GM19467 (cell line): ENCODE measurements at regions not wholly inside any gene's neighbourhood (a gene's known extent, or its start where the extent isn't known, plus 50 kb on each side); places are given as distances from the start of the nearest gene placed in this dataset.

ENCODE experiments used
- ATAC-seq: cut with Tn5 transposase; IDR thresholded peaks from one replicate; pipeline ENCODE4 v1.9.1; 2021; ENCODE audit warnings: mild to moderate bottlenecking, moderate library complexity; ENCODE audit not compliant: unreplicated experiment

GRCh38 chr21:27448960-27449359 lies 482.1 kb upstream of the ADAMTS5 start:
- ATAC-seq: no peak

DNA sequence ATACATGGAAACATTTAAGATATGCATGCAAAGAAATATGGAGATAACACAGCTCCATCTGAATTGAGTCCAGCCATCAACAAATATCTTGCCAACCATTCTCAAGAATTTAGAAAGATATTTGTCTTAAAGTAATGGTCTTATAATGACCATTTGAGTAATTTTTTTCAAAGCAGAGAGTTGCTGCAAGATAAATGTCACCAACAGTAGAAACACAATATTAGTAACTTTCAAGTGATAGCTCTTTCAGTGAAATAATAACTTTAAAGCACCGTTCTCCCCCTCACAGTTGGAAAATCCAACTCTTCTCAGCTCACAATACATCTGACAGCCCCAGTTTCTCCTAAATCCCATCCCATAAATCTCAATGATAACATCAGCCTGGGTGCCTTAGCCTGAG lies 481.0 kb upstream of the ADAMTS5 start:
- no peak for ATAC-seq

- no peak for ATAC-seq
Measured at GRCh38 chr21:27429710-27430341, 462.9 kb upstream of the ADAMTS5 start.

DNA sequence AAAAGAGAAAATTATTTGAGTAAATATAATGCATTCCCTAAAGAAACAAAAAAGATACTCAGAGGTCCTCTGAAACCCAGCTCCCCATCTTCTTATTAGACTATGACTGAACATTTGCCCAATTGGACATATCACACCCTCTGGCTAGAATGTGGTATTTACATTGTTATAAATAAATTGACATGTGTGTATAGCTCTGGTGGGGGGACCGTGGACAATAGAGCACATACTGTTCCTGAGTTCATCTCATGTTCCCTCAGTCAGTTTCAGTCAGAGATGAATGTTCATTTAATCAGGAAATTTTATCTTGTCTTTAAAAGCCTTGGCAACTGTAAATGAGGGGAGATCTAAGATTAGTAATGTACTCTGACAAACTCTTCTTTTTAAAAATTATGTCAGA lies 459.3 kb upstream of the ADAMTS5 start:
- no peak for ATAC-seq

DNA sequence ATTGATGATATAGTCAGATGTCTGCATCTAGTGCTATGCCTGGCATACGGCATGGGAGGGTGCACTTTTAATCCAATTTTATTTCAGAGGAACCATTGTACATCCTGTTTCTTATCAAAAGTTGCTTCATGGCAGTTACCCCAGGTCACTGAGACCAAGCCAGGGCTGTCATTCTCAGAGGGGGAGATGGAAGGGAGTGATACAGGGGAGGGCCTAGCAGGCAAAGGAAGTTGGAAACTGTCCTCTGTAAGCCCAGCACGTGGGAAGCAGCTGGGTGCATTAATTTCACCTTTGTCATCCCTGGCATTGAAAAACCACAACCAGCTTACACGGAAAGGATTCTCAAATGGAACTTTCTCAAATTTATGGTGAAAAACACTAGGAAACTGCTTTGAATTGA lies 458.7 kb upstream of the ADAMTS5 start:
- ATAC-seq: no peak

- ATAC-seq: no peak
Measured at GRCh38 chr21:27425172-27425571, 458.3 kb upstream of the ADAMTS5 start.

DNA sequence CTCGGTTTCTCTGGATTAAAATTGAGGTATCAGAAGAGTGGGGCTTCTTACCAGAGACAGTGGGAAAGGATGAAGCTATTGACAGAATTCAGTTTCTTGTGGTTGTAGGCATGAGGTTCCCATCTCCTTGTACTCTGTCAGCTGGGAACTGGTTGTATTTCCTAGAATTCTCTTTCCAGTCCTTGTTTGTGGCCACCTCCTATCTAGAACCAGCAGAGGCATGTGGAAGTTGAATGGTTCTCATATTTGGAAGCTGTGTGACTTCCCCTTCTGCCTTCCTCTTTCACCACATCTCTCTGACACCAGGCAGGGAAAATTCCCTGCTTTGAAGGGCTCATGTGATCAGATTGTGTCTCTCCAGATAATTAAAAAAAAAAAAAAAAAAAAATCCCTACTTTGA lies 457.7 kb upstream of the ADAMTS5 start:
- ATAC-seq: no peak

DNA sequence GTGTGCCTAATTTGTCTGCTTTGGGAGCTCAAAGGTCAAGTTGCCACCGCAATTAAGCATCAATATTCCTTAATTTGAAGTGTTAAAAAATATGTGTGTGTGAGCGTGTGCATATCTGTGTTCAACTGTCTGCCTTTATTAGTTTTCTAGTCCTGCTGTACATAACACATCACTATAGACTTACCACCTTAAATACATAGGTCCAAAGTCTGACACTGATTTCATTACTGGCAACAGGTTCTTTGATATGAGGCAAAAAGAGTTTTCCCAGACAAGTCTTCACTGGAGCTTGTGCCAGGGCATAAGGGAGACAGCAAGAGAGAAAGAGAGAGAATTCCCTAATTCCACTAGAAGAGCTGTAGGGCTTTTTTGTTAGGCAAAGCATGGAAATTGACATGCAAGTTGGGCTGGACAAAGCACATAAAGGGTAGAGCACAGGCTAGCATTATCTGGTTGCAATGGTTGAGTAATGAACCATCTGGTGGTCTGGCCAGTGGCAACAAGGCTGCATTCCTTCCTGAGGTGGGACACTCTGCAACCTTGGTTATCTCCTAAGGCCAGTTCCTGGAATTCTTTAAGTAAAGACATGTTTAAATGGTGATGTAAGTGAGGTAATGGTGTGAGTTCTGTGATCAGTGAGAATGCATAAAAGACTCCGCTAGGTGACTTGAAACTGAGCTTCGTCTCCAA lies 457.2 kb upstream of the ADAMTS5 start:
- no peak for ATAC-seq

- no peak for ATAC-seq
Measured at GRCh38 chr21:27423038-27423437, 456.1 kb upstream of the ADAMTS5 start.

GRCh38 chr21:27422435-27422834 lies 455.5 kb upstream of the ADAMTS5 start:
- no peak for ATAC-seq

GRCh38 chr21:27421654-27422053 lies 454.8 kb upstream of the ADAMTS5 start:
- no peak for ATAC-seq

GRCh38 chr21:27419153-27419552 lies 452.3 kb upstream of the ADAMTS5 start:
- ATAC-seq: no peak

DNA sequence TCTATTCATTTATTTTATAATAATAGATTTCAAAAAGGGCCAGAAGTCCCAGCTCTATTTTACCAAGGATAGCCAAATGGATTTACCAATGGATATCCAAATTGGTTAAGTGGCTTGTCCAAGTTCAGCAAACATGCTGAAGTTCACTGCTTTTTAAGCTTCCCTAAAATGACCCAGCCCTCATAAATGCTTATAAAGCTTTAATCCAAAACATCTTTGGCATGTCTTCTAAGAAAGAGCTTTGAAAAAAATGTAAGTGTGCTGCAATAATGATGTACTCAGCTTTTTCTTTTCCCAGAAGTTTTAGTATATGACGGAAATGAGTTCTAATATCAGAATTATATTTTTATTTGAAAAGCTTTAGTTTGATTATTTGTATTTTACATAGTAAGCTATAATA lies 451.5 kb upstream of the ADAMTS5 start:
- no peak for ATAC-seq

- no peak for ATAC-seq
Measured at GRCh38 chr21:27412530-27412929, 445.6 kb upstream of the ADAMTS5 start.

GRCh38 chr21:27408826-27409225 lies 441.9 kb upstream of the ADAMTS5 start:
- ATAC-seq: no peak

DNA sequence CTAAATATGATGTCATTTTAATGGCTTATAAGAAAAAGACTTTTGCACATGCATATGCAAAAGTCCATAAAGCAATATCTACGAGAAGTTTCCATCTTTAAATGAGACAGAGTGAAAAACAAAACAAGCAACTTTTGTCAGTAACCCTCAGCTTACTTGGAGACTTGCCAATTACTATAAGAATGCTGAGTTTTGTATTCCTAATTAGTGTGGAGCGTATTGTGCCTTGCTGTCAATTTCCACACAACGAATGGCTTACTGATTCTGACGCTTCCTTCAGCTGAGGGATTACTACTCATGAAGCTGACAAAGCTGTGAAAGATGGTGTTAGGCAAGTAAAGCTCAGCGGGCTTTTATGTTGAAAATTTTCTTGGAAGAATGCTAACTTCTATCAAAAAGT lies 440.4 kb upstream of the ADAMTS5 start:
- ATAC-seq: no peak

- no peak for ATAC-seq
Measured at GRCh38 chr21:27406300-27407009, 439.6 kb upstream of the ADAMTS5 start.

DNA sequence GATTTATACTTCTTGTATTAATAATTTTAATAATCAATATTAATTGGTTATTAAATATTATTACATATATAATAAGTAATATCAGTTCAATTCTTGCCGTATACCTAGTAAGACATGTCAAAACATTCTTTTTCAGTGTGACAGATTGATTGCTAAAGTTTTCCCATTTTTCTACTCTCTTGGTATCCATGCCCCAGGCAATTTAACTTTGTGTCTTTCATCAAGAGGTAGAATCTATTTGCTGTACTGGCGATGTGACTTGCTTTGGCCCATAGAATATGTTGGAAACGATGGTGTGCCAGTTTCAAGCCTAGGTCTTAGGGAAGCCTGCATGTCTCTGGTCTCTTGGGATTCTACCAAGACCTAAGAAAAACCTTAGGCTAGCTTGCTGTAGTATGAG lies 436.1 kb upstream of the ADAMTS5 start:
- ATAC-seq: no peak

- ATAC-seq: no peak
Measured at GRCh38 chr21:27400045-27400444, 433.2 kb upstream of the ADAMTS5 start.

- ATAC-seq: no peak
Measured at GRCh38 chr21:27397578-27397977, 430.7 kb upstream of the ADAMTS5 start.

DNA sequence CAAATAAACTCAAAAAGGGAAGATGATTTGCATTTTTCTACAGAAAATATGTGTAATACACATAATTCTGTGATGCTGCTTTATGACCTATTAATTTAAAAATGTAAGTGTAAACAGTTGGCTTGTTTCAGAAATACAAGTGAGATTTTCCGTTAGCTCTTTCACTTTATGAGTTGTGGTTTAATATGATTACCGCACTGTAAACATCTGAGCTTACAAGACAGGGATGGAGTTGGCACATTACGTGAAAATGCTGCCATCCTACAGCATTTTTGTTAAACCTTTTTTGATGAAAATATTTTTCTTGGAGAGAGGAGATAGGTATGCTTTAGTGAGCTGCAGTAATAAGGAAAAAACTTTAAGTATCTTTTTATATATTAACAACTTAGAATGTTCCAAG lies 426.8 kb upstream of the ADAMTS5 start:
- ATAC-seq: no peak

DNA sequence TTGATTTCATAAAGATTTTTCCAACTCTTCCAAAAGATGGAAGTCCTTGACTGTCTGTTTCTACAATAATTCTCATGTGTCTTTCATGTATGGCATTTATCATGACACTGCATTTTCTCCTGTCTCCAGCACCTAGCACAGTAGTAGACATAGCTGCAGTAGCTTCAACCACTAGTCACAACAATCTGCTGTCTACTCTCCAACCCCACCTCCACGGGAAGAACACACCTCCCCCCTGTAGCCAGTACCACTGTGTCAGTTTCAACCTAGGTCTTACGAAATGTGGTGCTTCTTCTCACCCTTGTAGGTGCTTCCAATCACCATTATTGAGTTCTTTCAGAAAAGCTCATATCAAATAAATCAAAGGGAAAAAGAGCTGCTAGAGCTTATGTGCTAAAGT lies 425.1 kb upstream of the ADAMTS5 start:
- no peak for ATAC-seq
